ENCODE measurements at regions not wholly inside any gene's neighbourhood (a gene's known extent, or its start where the extent isn't known, plus 50 kb on each side); places are given as distances from the start of the nearest gene placed in this dataset.
"Not testable (repeated sequence)": the region's sequence is repeated elsewhere in the genome, so short reads cannot be mapped to it uniquely, and the experiment has no call there.

GRCh38 chr2:35591886-35592285 lies 763.7 kb upstream of the CRIM1 start:
- no peak for DNase-seq (ENCODE audit: low read depth in 4 of 4, low spot score in 1 of 4)

- no peak for DNase-seq (ENCODE audit: low read depth in 4 of 4, low spot score in 1 of 4)
These were observed 769.6 kb upstream of the CRIM1 start for GRCh38 chr2:35585972-35586371.

- DNase-seq (ENCODE audit: low read depth in 4 of 4, low spot score in 1 of 4) = no peak
These were observed 772.9 kb upstream of the CRIM1 start for GRCh38 chr2:35582637-35583036.

- DNase-seq (ENCODE audit: low read depth in 4 of 4, low spot score in 1 of 4) = no peak
These were observed 774.6 kb upstream of the CRIM1 start for GRCh38 chr2:35580956-35581355.

- not testable (repeated sequence) for DNase-seq (ENCODE audit: low read depth in 4 of 4, low spot score in 1 of 4)
These were observed 787.0 kb upstream of the CRIM1 start for GRCh38 chr2:35568574-35568973.

- no peak for DNase-seq (ENCODE audit: low read depth in 4 of 4, low spot score in 1 of 4)
These were observed 793.1 kb upstream of the CRIM1 start for GRCh38 chr2:35562488-35562887.

- DNase-seq (ENCODE audit: low read depth in 4 of 4, low spot score in 1 of 4) = no peak
These were observed 807.4 kb upstream of the CRIM1 start for GRCh38 chr2:35548171-35548570.

GRCh38 chr2:35545301-35545700 lies 810.3 kb upstream of the CRIM1 start:
- DNase-seq (ENCODE audit: low read depth in 4 of 4, low spot score in 1 of 4) = no peak

- no peak for DNase-seq (ENCODE audit: low read depth in 4 of 4, low spot score in 1 of 4)
These were observed 816.8 kb upstream of the CRIM1 start for GRCh38 chr2:35538796-35539195.

GRCh38 chr2:35530615-35531135 lies 824.9 kb upstream of the CRIM1 start:
- no peak for DNase-seq (ENCODE audit: low read depth in 4 of 4, low spot score in 1 of 4)

GRCh38 chr2:35526741-35527140 lies 828.8 kb upstream of the CRIM1 start:
- no peak for DNase-seq (ENCODE audit: low read depth in 4 of 4, low spot score in 1 of 4)

GRCh38 chr2:35522450-35522849 lies 833.1 kb upstream of the CRIM1 start:
- no peak for DNase-seq (ENCODE audit: low read depth in 4 of 4, low spot score in 1 of 4)

GRCh38 chr2:35510636-35511035 lies 844.9 kb upstream of the CRIM1 start:
- no peak for DNase-seq (ENCODE audit: low read depth in 4 of 4, low spot score in 1 of 4)

GRCh38 chr2:35508601-35509000 lies 847.0 kb upstream of the CRIM1 start:
- DNase-seq (ENCODE audit: low read depth in 4 of 4, low spot score in 1 of 4) = no peak

- no peak for DNase-seq (ENCODE audit: low read depth in 4 of 4, low spot score in 1 of 4)
These were observed 851.2 kb upstream of the CRIM1 start for GRCh38 chr2:35504419-35504818.

GRCh38 chr2:35503738-35504199 lies 851.8 kb upstream of the CRIM1 start:
- DNase-seq (ENCODE audit: low read depth in 4 of 4, low spot score in 1 of 4) = no peak

- DNase-seq (ENCODE audit: low read depth in 4 of 4, low spot score in 1 of 4) = no peak
These were observed 852.3 kb upstream of the CRIM1 start for GRCh38 chr2:35503311-35503710.

- DNase-seq (ENCODE audit: low read depth in 4 of 4, low spot score in 1 of 4) = no peak
These were observed 854.5 kb upstream of the CRIM1 start for GRCh38 chr2:35501076-35501475.

GRCh38 chr2:35496022-35496421 lies 859.6 kb upstream of the CRIM1 start:
- DNase-seq (ENCODE audit: low read depth in 4 of 4, low spot score in 1 of 4) = no peak

GRCh38 chr2:35495182-35495581 lies 860.4 kb upstream of the CRIM1 start:
- DNase-seq (ENCODE audit: low read depth in 4 of 4, low spot score in 1 of 4) = no peak

- DNase-seq (ENCODE audit: low read depth in 4 of 4, low spot score in 1 of 4) = not testable (repeated sequence)
These were observed 877.5 kb upstream of the CRIM1 start for GRCh38 chr2:35478121-35478520.

- DNase-seq (ENCODE audit: low read depth in 4 of 4, low spot score in 1 of 4) = no peak
These were observed 887.3 kb upstream of the CRIM1 start for GRCh38 chr2:35468245-35468644.

- no peak for DNase-seq (ENCODE audit: low read depth in 4 of 4, low spot score in 1 of 4)
These were observed 891.6 kb upstream of the CRIM1 start for GRCh38 chr2:35463805-35464596.
